GM12878 (cell line): ENCODE measurements at regions not wholly inside any gene's neighbourhood (a gene's known extent, or its start where the extent isn't known, plus 50 kb on each side); places are given as distances from the start of the nearest gene placed in this dataset.

ENCODE experiments used
- ATAC-seq: fragments of 200-7000 bp; cut with Tn5 transposase; 3 replicates; pipeline ENCODE4 v1.9.1; 2020; ENCODE audit warnings: mild to moderate bottlenecking, moderate library complexity
- BruUV-seq: library from RNA; stranded (reverse); fragments of 400-500 nt; replicated peaks from 2 replicates; lab custom pipeline; 2021; lab: Mats Ljungman, UMichigan
- CTCF ChIA-PET: fragments of 300-600 bp; sonication (Branson Sonifier 250); formaldehyde crosslinking; extraction: SDS; loops from one replicate; lab custom pipeline; 2021; ENCODE audit warnings: inconsistent platforms; lab: Yijun Ruan, JAX
- POLR2A ChIA-PET: fragments of 350-600 bp; formaldehyde crosslinking; extraction: SDS; loops from one replicate; lab custom pipeline; 2021; ENCODE audit warnings: inconsistent platforms; lab: Charles Lee
- RAD21 ChIA-PET: fragments of 300-600 bp; sonication (Branson Sonifier 250); formaldehyde crosslinking; loops from one replicate; lab custom pipeline; 2023; ENCODE audit warnings: antibody characterized with exemption; ENCODE audit not compliant: unreplicated experiment; lab: Charles Lee
- SMC1A ChIA-PET: fragments of 300-600 bp; sonication (Branson Sonifier 250); formaldehyde crosslinking; loops from one replicate; lab custom pipeline; 2023; ENCODE audit not compliant: unreplicated experiment, uncharacterized antibody; lab: Charles Lee
- DNase-seq: peaks from one replicate; pipeline ENCODE4 v3.0.0-alpha.2; 2011; ENCODE audit warnings: low read depth, low spot score
- FAIRE-seq: peaks from 3 replicates; lab custom pipeline; 2011; peaks lifted over from hg19 to GRCh38; lab: Jason Lieb, UNC
- H2AFZ ChIP-seq: 2 replicates; pipeline ENCODE4 v1.6.0; 2011; ENCODE audit warnings: low read depth, low read length, control low read depth; ENCODE audit not compliant: control insufficient read depth
- H3K27ac ChIP-seq: 2 replicates; pipeline ENCODE4 v1.5.1; 2011; ENCODE audit warnings: control low read depth; ENCODE audit not compliant: control insufficient read depth, insufficient read depth
- H3K27me3 ChIP-seq, 2 experiments: replicated peaks in 1 of 2; 2 replicates each; pipeline versions ENCODE4 v1.6.0 to v1.6.1; 2011; ENCODE audit warnings: low read length in 1 of 2; ENCODE audit not compliant: control insufficient read depth in 2 of 2, insufficient read depth in 2 of 2
- H3K36me3 ChIP-seq, 2 experiments: 2 replicates each; pipeline ENCODE4 v1.5.1; 2011; ENCODE audit warnings: low read length in 1 of 2; ENCODE audit not compliant: control insufficient read depth in 2 of 2, insufficient read depth in 2 of 2
- H3K4me1 ChIP-seq: 2 replicates; pipeline ENCODE4 v1.6.1; 2011; ENCODE audit warnings: mild to moderate bottlenecking, low read length, moderate library complexity, mixed read lengths; ENCODE audit not compliant: control insufficient read depth, insufficient read depth
- H3K4me2 ChIP-seq: 2 replicates; pipeline ENCODE4 v1.6.0; 2011; ENCODE audit warnings: control low read depth; ENCODE audit not compliant: control insufficient read depth, insufficient read depth
- H3K4me3 ChIP-seq: fragments of 200-600 bp; sonication (generic); 2 replicates; pipeline ENCODE4 v1.5.1; 2016
- H3K79me2 ChIP-seq: 2 replicates; pipeline ENCODE4 v1.6.0; 2011; ENCODE audit warnings: low read length; ENCODE audit not compliant: control insufficient read depth, insufficient read depth
- H3K9ac ChIP-seq: 2 replicates; pipeline ENCODE4 v1.8.0; 2011; ENCODE audit warnings: low read length, control low read depth, mixed read lengths; ENCODE audit not compliant: control insufficient read depth, insufficient read depth
- H3K9me3 ChIP-seq: replicated peaks from 3 replicates; pipeline ENCODE4 v1.5.1; 2011; ENCODE audit warnings: mild to moderate bottlenecking, low read length; ENCODE audit not compliant: control insufficient read depth, insufficient read depth
- H4K20me1 ChIP-seq: 2 replicates; pipeline ENCODE4 v1.6.0; 2011; ENCODE audit not compliant: control insufficient read depth, insufficient read depth
- BRCA1 ChIP-seq: IDR thresholded peaks from 2 replicates; pipeline ENCODE4 v1.6.1; 2011; ENCODE audit warnings: low read depth, low read length, improper control_type of control experiment
- CBX5 ChIP-seq: sonication (generic); IDR thresholded peaks from 2 replicates; pipeline ENCODE4 v1.6.1; 2016; ENCODE audit warnings: low read depth, moderate library complexity, mild to moderate bottlenecking, inconsistent platforms
- GABPA ChIP-seq: IDR thresholded peaks from 2 replicates; pipeline ENCODE4 v1.6.1; 2014; ENCODE audit warnings: antibody characterized with exemption, low read depth, mild to moderate bottlenecking, inconsistent platforms
- NR2C2 ChIP-seq: IDR thresholded peaks from 2 replicates; pipeline ENCODE4 v1.6.1; 2011; ENCODE audit warnings: borderline replicate concordance, low read depth; ENCODE audit not compliant: control insufficient read depth, insufficient read length
- POLR2AphosphoS5 ChIP-seq: IDR thresholded peaks from 2 replicates; pipeline ENCODE4 v1.6.1; 2011; ENCODE audit warnings: mild to moderate bottlenecking, low read length, inconsistent platforms
- ZNF24 ChIP-seq: fragments of 450-650 bp; IDR thresholded peaks from 2 replicates; pipeline ENCODE4 v1.6.1; 2017; ENCODE audit warnings: antibody characterized with exemption, mild to moderate bottlenecking
- ZSCAN29 ChIP-seq: fragments of 450-650 bp; IDR thresholded peaks from 2 replicates; pipeline ENCODE4 v1.6.1; 2017; ENCODE audit warnings: mild to moderate bottlenecking, moderate library complexity
- WGBS: methylation state at CpG from one replicate; pipeline ENCODE4 v1.1.6; 2016; ENCODE audit warnings: low lambda C conversion rate; ENCODE audit not compliant: insufficient replicate concordance, insufficient coverage; ENCODE audit errors: missing lambda C conversion rate; 5-methylcytosine and 5-hydroxymethylcytosine counted together
- in situ Hi-C: fragments of 300-500 bp; cut with MboI; formaldehyde crosslinking; loops from 9 replicates; pipeline ENCODE4 v1.14.3; 2018; ENCODE audit warnings: mixed read lengths
- intact Hi-C: fragments of 100-400 bp; cut with micrococcal nuclease; formaldehyde crosslinking; loops from one replicate; pipeline ENCODE4 v1.14.2; 2022; ENCODE audit not compliant: unreplicated experiment
- TF ChIP-seq, protein P1 (sequence below): IDR thresholded peaks from 2 replicates; pipeline ENCODE4 v1.6.1; 2012; ENCODE audit warnings: low read depth, low read length, improper control_type of control experiment
- TF ChIP-seq, protein P2 (sequence below): IDR thresholded peaks from 2 replicates; pipeline ENCODE4 v1.6.1; 2011; ENCODE audit warnings: low read depth, low read length, improper control_type of control experiment, borderline replicate concordance
- TF ChIP-seq, protein P3 (sequence below): fragments of 450-650 bp; IDR thresholded peaks from 2 replicates; pipeline ENCODE4 v1.6.1; 2018; ENCODE audit warnings: mild to moderate bottlenecking, low read depth, moderate library complexity; ENCODE audit not compliant: partially characterized antibody
- TF ChIP-seq, protein P4 (sequence below): fragments of 450-650 bp; formaldehyde crosslinking; IDR thresholded peaks from 2 replicates; pipeline ENCODE4 v1.5.0; 2022; ENCODE audit warnings: mild to moderate bottlenecking, missing genetic modification characterization

DNA sequence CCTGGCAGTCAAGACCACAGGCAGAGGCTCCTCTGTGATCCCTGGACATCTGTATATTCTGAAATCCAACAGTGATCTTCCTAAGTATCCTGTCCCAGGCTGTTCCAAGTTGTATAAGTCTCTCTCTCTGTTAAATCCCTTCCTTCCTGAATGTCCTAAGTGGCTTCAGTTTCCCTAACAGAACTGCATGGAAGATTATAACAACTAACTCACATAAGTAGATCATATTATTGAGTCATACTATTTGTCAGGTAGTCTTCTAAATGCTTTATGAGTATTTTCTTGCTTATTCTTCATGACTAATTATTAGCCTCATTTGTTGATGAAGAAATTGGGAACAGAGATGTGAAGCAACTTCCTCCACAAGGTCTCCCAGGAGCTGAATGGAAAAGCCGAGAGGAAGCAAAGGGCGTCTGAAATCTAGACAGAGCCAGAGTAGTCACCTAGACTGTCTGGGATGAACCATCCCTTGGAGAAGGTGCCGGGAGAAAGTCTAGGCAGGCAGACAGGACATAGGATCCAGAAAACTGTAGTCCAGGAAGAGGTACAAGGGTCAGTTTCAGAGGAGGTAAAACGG lies 93.2 kb upstream of the FAT3 start (continued):
- TF ChIP-seq ZNF24, result no peak
- no peak for TF ChIP-seq BRCA1

DNA sequence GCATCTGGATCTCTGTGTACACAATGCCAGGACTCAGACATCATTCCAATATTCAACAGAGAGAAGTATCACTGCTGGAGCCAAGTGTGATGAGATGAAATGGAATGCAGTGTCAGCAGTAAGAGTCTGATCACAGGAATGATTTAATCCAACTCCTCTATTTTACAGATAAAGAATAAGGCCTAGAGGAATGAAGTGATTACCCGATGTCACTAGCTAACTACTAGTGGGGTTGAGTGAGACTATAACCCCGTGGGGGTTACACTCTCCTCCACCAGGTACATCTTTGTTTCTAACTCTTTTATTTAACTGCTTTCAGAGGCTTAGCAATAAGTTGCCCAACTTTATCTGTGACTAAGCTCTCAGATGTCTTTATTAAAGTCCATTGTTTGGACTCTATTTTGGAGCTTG lies 94.2 kb upstream of the FAT3 start:
- no peak overlapping the region for H2AFZ ChIP-seq
- TF ChIP-seq, protein P1, sequence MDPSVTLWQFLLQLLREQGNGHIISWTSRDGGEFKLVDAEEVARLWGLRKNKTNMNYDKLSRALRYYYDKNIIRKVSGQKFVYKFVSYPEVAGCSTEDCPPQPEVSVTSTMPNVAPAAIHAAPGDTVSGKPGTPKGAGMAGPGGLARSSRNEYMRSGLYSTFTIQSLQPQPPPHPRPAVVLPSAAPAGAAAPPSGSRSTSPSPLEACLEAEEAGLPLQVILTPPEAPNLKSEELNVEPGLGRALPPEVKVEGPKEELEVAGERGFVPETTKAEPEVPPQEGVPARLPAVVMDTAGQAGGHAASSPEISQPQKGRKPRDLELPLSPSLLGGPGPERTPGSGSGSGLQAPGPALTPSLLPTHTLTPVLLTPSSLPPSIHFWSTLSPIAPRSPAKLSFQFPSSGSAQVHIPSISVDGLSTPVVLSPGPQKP, result no peak
- TF ChIP-seq, protein P2, sequence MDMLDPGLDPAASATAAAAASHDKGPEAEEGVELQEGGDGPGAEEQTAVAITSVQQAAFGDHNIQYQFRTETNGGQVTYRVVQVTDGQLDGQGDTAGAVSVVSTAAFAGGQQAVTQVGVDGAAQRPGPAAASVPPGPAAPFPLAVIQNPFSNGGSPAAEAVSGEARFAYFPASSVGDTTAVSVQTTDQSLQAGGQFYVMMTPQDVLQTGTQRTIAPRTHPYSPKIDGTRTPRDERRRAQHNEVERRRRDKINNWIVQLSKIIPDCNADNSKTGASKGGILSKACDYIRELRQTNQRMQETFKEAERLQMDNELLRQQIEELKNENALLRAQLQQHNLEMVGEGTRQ, result no peak
- TF ChIP-seq ZSCAN29, result no peak
- TF ChIP-seq, protein P3, sequence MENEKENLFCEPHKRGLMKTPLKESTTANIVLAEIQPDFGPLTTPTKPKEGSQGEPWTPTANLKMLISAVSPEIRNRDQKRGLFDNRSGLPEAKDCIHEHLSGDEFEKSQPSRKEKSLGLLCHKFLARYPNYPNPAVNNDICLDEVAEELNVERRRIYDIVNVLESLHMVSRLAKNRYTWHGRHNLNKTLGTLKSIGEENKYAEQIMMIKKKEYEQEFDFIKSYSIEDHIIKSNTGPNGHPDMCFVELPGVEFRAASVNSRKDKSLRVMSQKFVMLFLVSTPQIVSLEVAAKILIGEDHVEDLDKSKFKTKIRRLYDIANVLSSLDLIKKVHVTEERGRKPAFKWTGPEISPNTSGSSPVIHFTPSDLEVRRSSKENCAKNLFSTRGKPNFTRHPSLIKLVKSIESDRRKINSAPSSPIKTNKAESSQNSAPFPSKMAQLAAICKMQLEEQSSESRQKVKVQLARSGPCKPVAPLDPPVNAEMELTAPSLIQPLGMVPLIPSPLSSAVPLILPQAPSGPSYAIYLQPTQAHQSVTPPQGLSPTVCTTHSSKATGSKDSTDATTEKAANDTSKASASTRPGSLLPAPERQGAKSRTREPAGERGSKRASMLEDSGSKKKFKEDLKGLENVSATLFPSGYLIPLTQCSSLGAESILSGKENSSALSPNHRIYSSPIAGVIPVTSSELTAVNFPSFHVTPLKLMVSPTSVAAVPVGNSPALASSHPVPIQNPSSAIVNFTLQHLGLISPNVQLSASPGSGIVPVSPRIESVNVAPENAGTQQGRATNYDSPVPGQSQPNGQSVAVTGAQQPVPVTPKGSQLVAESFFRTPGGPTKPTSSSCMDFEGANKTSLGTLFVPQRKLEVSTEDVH, result no peak
- TF ChIP-seq POLR2AphosphoS5, result no peak
- TF ChIP-seq, protein P4, sequence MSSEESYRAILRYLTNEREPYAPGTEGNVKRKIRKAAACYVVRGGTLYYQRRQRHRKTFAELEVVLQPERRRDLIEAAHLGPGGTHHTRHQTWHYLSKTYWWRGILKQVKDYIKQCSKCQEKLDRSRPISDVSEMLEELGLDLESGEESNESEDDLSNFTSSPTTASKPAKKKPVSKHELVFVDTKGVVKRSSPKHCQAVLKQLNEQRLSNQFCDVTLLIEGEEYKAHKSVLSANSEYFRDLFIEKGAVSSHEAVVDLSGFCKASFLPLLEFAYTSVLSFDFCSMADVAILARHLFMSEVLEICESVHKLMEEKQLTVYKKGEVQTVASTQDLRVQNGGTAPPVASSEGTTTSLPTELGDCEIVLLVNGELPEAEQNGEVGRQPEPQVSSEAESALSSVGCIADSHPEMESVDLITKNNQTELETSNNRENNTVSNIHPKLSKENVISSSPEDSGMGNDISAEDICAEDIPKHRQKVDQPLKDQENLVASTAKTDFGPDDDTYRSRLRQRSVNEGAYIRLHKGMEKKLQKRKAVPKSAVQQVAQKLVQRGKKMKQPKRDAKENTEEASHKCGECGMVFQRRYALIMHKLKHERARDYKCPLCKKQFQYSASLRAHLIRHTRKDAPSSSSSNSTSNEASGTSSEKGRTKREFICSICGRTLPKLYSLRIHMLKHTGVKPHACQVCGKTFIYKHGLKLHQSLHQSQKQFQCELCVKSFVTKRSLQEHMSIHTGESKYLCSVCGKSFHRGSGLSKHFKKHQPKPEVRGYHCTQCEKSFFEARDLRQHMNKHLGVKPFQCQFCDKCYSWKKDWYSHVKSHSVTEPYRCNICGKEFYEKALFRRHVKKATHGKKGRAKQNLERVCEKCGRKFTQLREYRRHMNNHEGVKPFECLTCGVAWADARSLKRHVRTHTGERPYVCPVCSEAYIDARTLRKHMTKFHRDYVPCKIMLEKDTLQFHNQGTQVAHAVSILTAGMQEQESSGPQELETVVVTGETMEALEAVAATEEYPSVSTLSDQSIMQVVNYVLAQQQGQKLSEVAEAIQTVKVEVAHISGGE (CRISPR knock-in tag), result no peak
- TF ChIP-seq GABPA, result no peak
- no peak for TF ChIP-seq CBX5
- TF ChIP-seq NR2C2, result no peak
- in situ Hi-C loops (no loop called here), intact Hi-C loops (no loop called here)
- SMC1A ChIA-PET, result no interaction called here
- H3K4me3 ChIP-seq, result no peak overlapping the region
- CTCF ChIA-PET, result no interaction called here
- no peaks in the 10 kb centered on the region for H3K79me2 ChIP-seq
- H3K27me3 ChIP-seq, result no peaks in the 10 kb centered on the region
- H3K27ac ChIP-seq, result no peak overlapping the region
- H3K4me1 ChIP-seq, result no peaks in the 10 kb centered on the region
- no peaks in the 10 kb centered on the region for H3K9me3 ChIP-seq
- WGBS, result 0% methylated on average over 2 of the region's 2 CpGs
- DNase-seq (no peak), ATAC-seq (no peak), FAIRE-seq (no peak)
- RAD21 ChIA-PET, result no interaction called here
- no peaks in the 10 kb centered on the region for H4K20me1 ChIP-seq
- POLR2A ChIA-PET, result interaction anchor here (0.8 kb wide), 1 partner anchor 18 kb away, joined by 3 read pairs; no protein-coding TSS in a partner anchor
- H3K9ac ChIP-seq, result no peak overlapping the region
- H3K36me3 ChIP-seq, result no peaks in the 10 kb centered on the region
- BruUV-seq, result no TSS peak
- H3K4me2 ChIP-seq, result no peak overlapping the region
